Spleen (tissue), 11 donors: ENCODE measurements at regions not wholly inside any gene's neighbourhood (a gene's known extent, or its start where the extent isn't known, plus 50 kb on each side); places are given as distances from the start of the nearest gene placed in this dataset.
"Not testable (repeated sequence)": the region's sequence is repeated elsewhere in the genome, so short reads cannot be mapped to it uniquely, and the experiment has no call there.

Source experiments
- DNase-seq: peaks from one replicate; pipeline ENCODE4 v3.0.0-alpha.2; 2020
- H3K27ac ChIP-seq, 8 donors: fragments of 200-600 bp; sonication (generic) in 7 of 8; 1 replicate in 4 of 8; 2 replicates in 4 of 8; pipeline versions ENCODE4 v1.5.0 to v1.8.0; 2016 to 2021; ENCODE audit warnings: inconsistent platforms in 4 of 8, mild to moderate bottlenecking in 4 of 8, moderate library complexity in 1 of 8
- H3K27me3 ChIP-seq, 7 donors: fragments of 200-600 bp; sonication (generic) in 6 of 7; replicated peaks in 1 of 7; 1 replicate in 4 of 7; 2 replicates in 3 of 7; pipeline versions ENCODE4 v1.5.0 to v1.8.0; 2016 to 2021; ENCODE audit warnings: inconsistent platforms in 3 of 7, mild to moderate bottlenecking in 1 of 7
- H3K36me3 ChIP-seq, 6 donors: fragments of 200-600 bp; sonication (generic) in 5 of 6; 1 replicate in 4 of 6; 2 replicates in 2 of 6; pipeline versions ENCODE4 v1.5.0 to v1.8.0; 2016 to 2021; ENCODE audit warnings: inconsistent platforms in 2 of 6
- H3K4me1 ChIP-seq, 6 donors: fragments of 200-600 bp; sonication (generic) in 5 of 6; 1 replicate in 3 of 6; 2 replicates in 3 of 6; pipeline versions ENCODE4 v1.5.0 to v1.8.0; 2016 to 2021; ENCODE audit warnings: inconsistent platforms in 3 of 6
- H3K4me3 ChIP-seq, 8 donors: fragments of 200-600 bp; sonication (generic) in 7 of 8; 1 replicate in 4 of 8; 2 replicates in 4 of 8; pipeline versions ENCODE4 v1.5.0 to v1.8.0; 2016 to 2021; ENCODE audit warnings: inconsistent platforms in 4 of 8, mild to moderate bottlenecking in 4 of 8, moderate library complexity in 2 of 8
- H3K9me3 ChIP-seq, 8 donors: fragments of 200-600 bp; sonication (generic) in 7 of 8; 1 replicate in 4 of 8; 2 replicates in 4 of 8; pipeline versions ENCODE4 v1.5.0 to v1.8.0; 2016 to 2021; ENCODE audit warnings: inconsistent platforms in 4 of 8
- POLR2A ChIP-seq, 3 donors: fragments of 450-650 bp; IDR thresholded peaks; one replicate each; pipeline ENCODE4 v1.5.1; 2017; ENCODE audit warnings: antibody characterized with exemption in 3 of 3, mild to moderate bottlenecking in 1 of 3
- POLR2AphosphoS5 ChIP-seq, 3 donors: sonication (generic); formaldehyde crosslinking; IDR thresholded peaks; one replicate each; pipeline ENCODE4 v1.5.1; 2017; ENCODE audit warnings: antibody characterized with exemption in 3 of 3
- WGBS, 5 donors: extraction: QIAGEN DNeasy Blood & Tissue Kit in 3 of 5; methylation state at CpG; one replicate each; pipeline versions ENCODE4 v1.1.5 to v1.1.7; 2013 to 2018; 5-methylcytosine and 5-hydroxymethylcytosine counted together
- intact Hi-C: fragments of 100-400 bp; cut with DNase I; formaldehyde crosslinking; loops from one replicate; pipeline ENCODE4 v1.15.0; 2023; ENCODE audit warnings: low total_unique reads
- TF ChIP-seq, protein P1 (sequence below), 11 experiments: fragments of 200-600 bp in 7 of 11; fragments of 450-650 bp in 4 of 11; sonication (generic) in 4 of 11; IDR thresholded peaks in 8 of 11; conservative IDR thresholded peaks in 3 of 11; 1 replicate in 7 of 11; 2 replicates in 4 of 11; pipeline versions ENCODE4 v1.4.0 to v1.8.0; 2016 to 2021; ENCODE audit warnings: antibody characterized with exemption in 11 of 11, inconsistent platforms in 4 of 11, mild to moderate bottlenecking in 1 of 11
- donor health status: healthy with polysubstance abuse.
- donor health status: DM: no; HTN: no; CAD: no; lungs with moderate emphysema.
- donor health status: DM: no; HTN: no; CAD: no.
- donor health status: Bipolar disorder and iron deficiency.
- donor health status: healthy.
- donor health status: DM: no; HTN: no; CAD: no.
- donor health status: DM: yes; HTN: yes; CAD: no.

DNA sequence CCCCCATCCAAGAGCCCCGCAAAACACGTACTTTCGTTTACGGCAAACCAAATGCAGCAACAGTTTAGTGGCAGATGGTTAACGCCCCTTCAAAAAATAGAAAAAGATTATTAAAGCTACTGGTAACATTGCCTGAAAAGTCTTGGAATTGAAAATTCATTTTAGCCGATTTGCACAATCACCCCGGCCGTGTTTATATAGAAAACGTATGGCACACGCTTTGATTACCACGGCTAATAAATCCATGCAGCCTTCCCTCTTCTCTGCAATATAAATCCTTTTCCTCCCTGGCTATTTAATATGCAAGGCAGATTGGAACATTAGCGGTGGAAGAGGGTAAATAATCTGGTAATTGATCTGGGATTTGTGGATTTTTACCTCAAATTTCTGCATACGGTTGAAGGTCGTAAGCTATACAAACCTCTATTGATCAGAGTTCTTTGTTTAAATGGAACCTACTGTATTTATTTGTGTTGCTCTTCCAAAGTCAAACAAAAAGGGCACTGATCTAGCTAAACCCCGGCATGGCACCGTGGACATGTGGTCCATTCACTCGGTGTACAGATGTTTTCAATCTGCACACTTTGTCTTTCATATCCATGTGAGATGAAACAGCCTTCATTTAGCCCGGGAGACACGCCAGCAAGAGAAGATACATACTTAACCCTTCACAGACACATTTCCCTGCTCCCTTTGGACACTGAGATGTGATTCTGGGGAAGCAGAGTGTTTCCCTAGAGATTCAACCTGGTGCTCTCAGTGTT lies 238.1 kb upstream of the MAF start:
- TF ChIP-seq, protein P1, sequence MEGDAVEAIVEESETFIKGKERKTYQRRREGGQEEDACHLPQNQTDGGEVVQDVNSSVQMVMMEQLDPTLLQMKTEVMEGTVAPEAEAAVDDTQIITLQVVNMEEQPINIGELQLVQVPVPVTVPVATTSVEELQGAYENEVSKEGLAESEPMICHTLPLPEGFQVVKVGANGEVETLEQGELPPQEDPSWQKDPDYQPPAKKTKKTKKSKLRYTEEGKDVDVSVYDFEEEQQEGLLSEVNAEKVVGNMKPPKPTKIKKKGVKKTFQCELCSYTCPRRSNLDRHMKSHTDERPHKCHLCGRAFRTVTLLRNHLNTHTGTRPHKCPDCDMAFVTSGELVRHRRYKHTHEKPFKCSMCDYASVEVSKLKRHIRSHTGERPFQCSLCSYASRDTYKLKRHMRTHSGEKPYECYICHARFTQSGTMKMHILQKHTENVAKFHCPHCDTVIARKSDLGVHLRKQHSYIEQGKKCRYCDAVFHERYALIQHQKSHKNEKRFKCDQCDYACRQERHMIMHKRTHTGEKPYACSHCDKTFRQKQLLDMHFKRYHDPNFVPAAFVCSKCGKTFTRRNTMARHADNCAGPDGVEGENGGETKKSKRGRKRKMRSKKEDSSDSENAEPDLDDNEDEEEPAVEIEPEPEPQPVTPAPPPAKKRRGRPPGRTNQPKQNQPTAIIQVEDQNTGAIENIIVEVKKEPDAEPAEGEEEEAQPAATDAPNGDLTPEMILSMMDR (IDR thresholded peaks at IDR 0.05 in 8 of 11, conservative IDR thresholded peaks at IDR 0.05 in 3 of 11) = no peak
- no peak for TF ChIP-seq POLR2A (IDR thresholded peaks at IDR 0.05)
- TF ChIP-seq POLR2AphosphoS5 (IDR thresholded peaks at IDR 0.05) = peak in 1 of 3 donors; percentile 46
- Histone ChIP-seq H3K36me3 (no peaks in the 10 kb centered on the region), H3K4me1 (no peaks in the 10 kb centered on the region), H3K9me3 (no peaks in the 10 kb centered on the region), H3K27me3 (no peaks in the 10 kb centered on the region), H3K27ac (no peak overlapping the region), H3K4me3 (no peak overlapping the region)
- 80 to 87% (median 85%) methylated on average over 19 of the region's 19 CpGs for WGBS, 5 donors
- DNase-seq = no peak
- intact Hi-C loops = no loop called here

DNA sequence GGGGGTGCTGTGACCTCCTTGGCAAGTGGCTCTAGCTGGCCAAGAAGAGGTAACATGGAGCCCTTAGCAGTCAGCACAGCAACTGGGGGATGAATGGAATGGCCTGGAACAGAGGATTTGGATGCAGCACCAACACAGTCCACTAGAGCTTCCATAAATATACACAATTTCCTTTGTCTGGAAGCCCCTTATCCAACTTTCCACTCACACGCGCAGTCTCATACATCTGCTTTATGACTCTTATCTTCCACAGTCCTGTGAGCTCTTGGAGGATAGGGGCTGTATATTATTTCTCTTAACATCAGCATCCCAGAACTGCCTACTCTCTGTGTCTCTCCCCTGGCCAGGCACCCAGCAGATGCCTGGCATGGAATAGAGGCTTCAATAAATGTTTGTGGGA lies 235.6 kb upstream of the MAF start:
- H3K4me3 ChIP-seq = no peak overlapping the region
- no peaks in the 10 kb centered on the region for H3K27me3 ChIP-seq
- WGBS, 5 donors = 94 to 100% (median 96%) methylated on average over 2 of the region's 2 CpGs
- no peak overlapping the region for H3K27ac ChIP-seq
- no peaks in the 10 kb centered on the region for H3K9me3 ChIP-seq
- H3K4me1 ChIP-seq = no peaks in the 10 kb centered on the region
- no peak for DNase-seq
- no peaks in the 10 kb centered on the region for H3K36me3 ChIP-seq
- TF ChIP-seq, protein P1 (IDR thresholded peaks at IDR 0.05 in 8 of 11, conservative IDR thresholded peaks at IDR 0.05 in 3 of 11) = no peak
- TF ChIP-seq POLR2AphosphoS5 (IDR thresholded peaks at IDR 0.05) = no peak
- no peak for TF ChIP-seq POLR2A (IDR thresholded peaks at IDR 0.05)
- intact Hi-C loops = no loop called here

DNA sequence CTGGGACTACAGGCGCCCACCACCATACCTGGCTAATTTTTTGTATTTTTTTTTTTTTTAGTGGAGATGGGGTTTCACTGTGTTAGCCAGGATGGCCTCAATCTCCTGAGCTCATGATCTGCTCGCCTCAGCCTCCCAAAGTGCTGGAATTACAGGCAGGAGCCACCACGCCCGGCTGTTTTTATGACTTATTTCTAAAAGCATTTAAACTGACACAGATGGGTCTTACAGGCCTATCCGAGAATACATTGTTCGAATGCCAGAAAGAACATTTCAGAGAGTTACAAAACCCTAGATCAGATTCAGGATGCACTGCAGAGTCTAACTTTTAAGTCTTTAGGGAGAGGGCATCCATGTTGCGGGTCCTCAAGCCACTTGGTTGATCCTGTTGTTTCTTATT lies 234.7 kb upstream of the MAF start:
- TF ChIP-seq, protein P1 (IDR thresholded peaks at IDR 0.05 in 8 of 11, conservative IDR thresholded peaks at IDR 0.05 in 3 of 11) = no peak
- TF ChIP-seq POLR2A (IDR thresholded peaks at IDR 0.05) (no peak), POLR2AphosphoS5 (IDR thresholded peaks at IDR 0.05) (no peak)
- intact Hi-C loops = no loop called here
- Histone ChIP-seq H3K27ac (no peak overlapping the region), H3K27me3 (no peaks in the 10 kb centered on the region), H3K9me3 (no peaks in the 10 kb centered on the region), H3K4me3 (no peak overlapping the region), H3K36me3 (no peaks in the 10 kb centered on the region), H3K4me1 (no peaks in the 10 kb centered on the region)
- 91 to 95% (median 93%) methylated on average over 7 of the region's 7 CpGs for whole genome bisulfite sequencing, 5 donors
- DNase-seq = no peak

DNA sequence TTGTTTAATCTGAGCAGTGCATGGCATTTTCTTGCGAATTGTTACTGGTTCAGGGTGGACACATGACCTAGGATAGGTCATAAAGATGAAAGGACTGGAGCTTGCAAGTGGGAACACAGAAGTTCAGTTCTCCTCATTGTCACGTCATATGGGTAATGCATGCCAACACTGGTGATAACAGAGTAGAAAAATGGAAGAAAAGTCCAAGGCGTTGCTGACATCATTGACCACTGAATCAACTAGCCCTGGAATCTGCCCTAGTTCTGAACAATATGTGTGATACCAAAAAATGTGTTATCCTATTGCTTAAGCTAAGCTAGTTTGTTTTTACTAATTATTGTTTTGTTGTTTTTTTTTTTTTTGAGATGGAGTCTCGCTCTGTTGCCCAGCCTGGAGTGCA lies 234.2 kb upstream of the MAF start:
- TF ChIP-seq, protein P1 (IDR thresholded peaks at IDR 0.05 in 8 of 11, conservative IDR thresholded peaks at IDR 0.05 in 3 of 11) = no peak
- no peak for TF ChIP-seq POLR2AphosphoS5 (IDR thresholded peaks at IDR 0.05)
- TF ChIP-seq POLR2A (IDR thresholded peaks at IDR 0.05) = no peak
- intact Hi-C loops = no loop called here
- Histone ChIP-seq H3K4me3 (no peak overlapping the region), H3K27me3 (no peaks in the 10 kb centered on the region), H3K4me1 (no peaks in the 10 kb centered on the region), H3K27ac (no peak overlapping the region), H3K9me3 (no peaks in the 10 kb centered on the region), H3K36me3 (no peaks in the 10 kb centered on the region)
- WGBS, 5 donors = 82 to 91% (median 86%) methylated on average over 4 of the region's 4 CpGs
- DNase-seq = no peak

DNA sequence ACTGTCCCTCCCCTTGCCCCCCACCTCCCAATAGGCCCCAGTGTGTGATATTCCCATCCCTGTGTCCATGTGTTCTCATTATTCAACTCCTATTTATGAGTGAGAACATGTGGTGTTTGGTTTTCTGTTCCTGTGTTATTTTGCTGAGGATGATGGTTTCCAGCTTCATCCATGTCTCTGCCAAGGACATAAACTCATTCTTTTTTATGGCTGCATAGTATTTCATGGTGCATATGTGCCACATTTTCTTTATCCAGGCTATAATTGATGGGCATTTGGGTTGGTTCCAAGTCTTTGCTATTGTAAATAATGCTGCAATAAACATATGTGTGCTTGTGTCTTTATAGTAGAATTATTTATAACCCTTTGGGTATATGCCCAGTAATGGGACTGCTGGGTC lies 233.5 kb upstream of the MAF start:
- intact Hi-C loops, DNase-seq, H3K9me3 ChIP-seq, H3K36me3 ChIP-seq, H3K4me1 ChIP-seq, H3K27me3 ChIP-seq, H3K27ac ChIP-seq, H3K4me3 ChIP-seq: not testable (repeated sequence)
